Stimulated activated CD8-positive, alpha-beta memory T cell treated with anti-CD3 and anti-CD28 coated beads, Interleukin-12 subunit alpha, Interleukin-12 subunit beta, amount 100 ng/mL, for 4 hours (primary cell): ENCODE measurements at regions not wholly inside any gene's neighbourhood (a gene's known extent, or its start where the extent isn't known, plus 50 kb on each side); places are given as distances from the start of the nearest gene placed in this dataset.
"Not testable (repeated sequence)": the region's sequence is repeated elsewhere in the genome, so short reads cannot be mapped to it uniquely, and the experiment has no call there.

ENCODE experiments used
- DNase-seq: peaks from one replicate; pipeline ENCODE4 v3.0.0-alpha.2; 2020; ENCODE audit warnings: low read depth

DNA sequence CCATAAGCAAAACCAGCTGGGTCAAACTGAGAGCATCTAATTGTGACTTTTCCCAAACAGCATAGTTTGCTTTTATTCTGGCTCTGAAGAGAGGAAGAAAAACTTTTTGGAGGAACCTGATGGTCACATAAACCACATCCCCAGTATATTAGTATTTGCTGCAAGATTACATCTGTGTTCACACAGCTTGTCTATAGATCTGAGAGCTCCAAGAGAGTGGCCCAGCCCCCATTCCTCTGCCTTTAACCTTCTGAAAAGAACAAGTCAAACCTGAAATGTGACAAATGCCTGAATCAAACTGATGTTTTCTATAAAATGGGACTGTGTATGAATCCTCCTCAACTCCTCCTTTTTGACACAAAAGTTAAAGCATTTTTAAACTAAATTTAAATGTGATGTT, 435.2 kb downstream of the ZNF479 start:
- not testable (repeated sequence) for DNase-seq

DNA sequence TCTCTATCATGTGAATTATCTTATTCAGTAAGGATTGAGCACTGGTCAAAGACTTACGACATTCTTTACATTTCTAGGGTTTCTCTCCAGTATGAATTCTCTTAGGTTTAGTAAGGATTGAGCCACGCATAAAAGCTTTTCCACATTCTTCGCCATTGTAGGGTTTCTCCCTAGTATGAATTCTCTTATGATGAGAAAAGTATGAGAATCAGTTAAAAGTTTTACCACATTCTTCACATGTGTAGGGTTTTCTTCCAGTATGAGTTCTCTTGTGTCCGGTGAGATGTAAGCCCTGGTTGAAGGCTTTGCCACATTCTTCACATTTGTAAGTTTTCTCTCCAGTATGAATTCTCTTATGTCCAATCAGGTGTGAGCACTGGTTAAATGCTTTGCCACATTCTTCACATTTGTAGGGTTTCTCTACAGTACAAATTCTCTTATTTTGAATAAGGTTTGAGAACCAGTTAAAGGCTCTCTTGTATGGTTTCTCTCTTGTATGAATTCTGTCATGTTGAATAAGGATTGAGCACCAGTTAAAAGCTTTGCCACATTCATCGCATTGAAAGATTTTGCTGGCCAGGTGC, 445.9 kb downstream of the ZNF479 start:
- DNase-seq = no peak

DNA sequence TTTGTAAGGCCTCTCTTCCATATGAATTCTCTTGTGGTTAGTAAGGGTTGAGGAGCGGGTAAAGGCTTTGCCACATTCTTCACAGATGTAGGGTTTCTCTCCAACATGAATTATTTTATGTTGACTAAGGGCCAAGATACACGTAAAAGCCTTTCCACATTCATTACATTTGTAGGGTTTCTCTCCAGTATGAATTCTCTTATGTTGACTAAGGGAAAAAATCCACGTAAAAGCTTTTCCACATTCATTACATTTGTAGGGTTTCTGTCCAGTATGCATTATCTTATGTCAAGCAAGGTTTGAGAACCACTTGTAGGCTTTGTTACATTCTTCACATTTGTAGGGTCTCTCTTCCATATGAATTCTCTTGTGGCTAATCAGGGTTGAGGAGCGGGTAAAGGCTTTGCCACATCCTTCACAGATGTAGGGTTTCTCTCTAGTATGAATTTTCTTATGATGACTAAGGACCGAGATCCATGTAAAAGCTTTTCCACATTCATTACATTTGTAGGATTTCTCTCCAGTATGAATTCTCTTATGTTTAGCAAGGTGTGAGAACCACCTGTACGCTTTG, 493.0 kb downstream of the ZNF479 start:
- no peak for DNase-seq

DNA sequence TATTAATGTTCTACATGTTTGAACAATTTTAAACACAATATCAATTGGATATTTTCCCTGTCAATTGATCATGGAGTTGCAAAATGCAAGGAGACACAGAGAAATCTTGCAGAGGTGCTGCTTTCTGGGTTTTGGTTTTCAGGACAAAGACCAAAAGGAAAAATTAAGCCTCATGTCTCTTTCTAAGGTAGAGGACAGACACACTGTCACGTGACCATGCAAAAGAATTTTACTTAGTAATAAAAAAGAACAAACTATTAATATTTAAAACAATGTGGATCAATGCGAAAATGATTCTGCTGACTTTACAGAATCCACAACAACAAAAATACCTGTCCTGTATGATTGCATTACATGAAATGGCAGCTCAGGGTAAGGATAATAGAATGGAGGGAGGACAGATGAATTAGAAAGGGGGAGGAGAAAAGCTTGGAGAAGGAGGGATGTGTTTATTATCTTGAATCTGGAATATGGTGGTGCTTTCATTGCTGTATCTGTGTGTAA, 493.7 kb upstream of the NUPR2 start:
- DNase-seq = no peak

DNA sequence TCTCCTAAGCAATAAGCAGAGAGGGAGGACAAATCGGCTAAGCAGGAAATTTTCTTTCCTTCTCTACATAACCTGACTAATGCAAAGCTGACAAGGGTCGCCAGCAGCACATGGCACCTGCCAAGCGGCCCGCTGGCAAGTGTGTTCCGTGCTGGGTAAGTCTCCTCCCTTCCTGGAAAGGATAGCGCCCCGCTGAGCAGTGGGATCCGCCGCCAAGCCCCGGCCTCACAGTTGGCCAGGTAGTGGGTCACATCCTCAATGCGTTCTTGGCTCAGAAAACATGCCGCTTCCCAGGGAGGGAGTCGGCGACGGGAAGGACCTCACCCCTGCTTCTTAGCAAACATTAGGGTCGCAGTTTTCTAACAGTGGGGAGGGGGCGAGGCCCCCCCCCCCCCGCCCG, 488.9 kb upstream of the NUPR2 start:
- no peak for DNase-seq

DNA sequence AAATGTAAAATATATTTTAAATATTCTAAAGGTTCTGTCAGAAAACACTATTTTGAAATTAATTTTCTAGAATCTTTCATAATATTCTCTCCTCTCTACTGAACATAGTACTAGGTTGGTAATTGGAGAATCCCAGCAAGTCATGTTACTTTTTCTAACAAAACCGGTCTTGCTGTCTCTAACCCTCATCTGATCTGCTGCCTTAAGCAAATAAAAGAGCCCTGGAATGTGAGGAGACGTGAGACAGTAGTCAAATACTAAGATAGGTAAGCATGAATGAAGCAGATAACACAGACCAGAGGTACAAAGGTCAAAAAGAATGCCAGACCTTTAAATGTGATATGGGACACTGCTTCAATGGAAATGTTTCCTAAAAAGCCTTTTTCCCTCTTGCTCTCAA, 462.4 kb upstream of the NUPR2 start:
- DNase-seq = no peak

DNA sequence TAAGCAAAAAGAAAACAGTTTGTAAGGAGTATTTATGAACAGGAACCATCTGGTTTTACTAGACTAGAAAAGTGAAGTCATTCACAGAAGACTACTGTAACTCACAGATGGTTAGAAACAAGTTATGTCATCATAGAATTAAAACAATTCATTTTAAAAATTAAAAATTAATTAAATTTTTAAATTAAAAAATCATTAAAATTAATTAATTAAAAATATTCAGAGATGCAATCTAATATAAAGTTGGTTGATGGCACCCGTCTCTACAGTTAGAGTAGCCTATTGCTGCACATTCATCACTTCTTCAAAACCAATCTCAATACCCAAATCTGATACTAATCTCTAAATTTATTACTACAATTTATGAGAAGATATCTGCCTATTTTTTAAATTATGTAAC, 454.8 kb upstream of the NUPR2 start:
- DNase-seq = no peak

DNA sequence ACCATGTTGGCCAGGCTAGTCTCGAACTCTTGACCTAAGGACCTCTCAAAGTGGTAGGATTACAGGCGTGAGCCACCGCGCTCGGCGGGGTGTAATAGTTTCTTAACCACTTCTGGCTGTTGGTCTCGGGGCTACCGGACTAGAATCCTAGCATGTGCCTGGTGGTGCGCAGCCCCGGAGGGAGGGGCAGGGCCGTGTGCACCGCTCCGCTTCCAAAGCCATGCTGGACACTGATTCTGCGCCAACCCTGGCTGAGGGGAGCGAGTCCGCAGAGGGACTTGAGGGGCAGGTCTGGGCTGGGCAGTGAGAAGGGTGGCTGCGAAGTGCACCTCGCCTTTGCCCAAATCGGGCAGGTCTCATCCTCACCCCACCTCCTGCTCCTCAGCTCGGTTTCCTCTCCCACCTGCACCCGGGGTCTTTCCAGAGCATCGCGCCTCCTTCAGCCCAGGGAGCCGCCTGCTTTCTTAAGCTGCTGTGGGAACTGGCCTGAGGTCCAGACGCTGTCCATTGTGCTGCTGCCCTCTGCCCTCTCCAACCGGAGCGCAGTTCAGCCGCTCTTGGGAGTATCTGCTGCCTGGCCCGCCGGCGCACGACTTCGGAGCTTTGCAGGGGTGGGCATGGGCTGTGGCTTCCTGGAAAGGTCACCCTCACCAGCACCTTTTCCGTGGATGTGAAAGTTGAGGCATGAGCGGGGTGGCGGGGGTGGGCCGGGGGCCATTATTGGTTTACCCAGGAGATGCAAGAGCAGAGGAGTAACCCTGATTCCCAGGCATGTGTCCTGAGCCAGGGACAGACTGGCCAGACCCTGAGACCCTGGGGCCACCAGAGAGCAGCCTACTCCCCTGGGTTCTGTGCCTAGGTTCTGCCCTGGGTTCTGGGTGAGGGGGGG, 422.6 kb upstream of the NUPR2 start:
- DNase-seq = no peak

DNA sequence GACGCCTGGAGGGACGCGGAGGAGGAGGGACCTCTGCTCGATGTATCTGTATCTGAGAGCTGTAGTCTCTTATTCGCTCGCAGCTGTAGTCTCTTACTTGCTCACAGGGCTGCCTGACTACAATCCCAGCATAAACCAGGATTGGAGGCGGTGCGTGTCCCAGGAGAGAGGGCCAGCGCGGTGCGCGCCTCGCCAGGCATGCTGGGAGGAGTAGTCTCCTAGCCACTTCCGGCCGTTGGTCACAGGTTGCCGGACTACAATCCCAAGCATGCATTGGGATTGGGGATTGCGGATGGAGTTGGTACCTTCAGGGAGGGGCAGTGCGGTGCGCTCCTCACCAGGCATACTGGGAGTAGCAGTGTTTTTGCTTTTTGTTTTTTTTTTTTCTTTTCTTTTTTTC, 421.7 kb upstream of the NUPR2 start:
- no peak for DNase-seq

DNA sequence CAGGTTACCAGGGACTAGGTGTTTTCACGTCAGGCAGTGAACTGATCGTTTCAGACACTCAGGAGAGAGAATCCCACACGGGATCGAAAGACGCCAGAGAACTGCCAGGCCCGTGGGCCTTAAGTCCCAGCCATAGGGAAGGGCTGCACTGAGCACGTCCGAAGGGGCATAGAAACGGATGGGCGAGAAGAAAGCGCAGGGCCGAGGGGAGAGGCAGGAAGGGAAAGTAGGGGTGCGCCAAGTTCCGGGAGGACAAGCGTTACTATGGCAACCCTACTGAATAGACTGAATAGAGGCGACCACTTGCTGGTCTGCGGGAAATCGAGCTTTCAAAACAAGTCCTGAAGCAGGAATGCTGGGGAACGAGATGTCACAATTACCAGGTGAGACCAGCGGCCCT, 421.3 kb upstream of the NUPR2 start:
- DNase-seq = no peak

DNA sequence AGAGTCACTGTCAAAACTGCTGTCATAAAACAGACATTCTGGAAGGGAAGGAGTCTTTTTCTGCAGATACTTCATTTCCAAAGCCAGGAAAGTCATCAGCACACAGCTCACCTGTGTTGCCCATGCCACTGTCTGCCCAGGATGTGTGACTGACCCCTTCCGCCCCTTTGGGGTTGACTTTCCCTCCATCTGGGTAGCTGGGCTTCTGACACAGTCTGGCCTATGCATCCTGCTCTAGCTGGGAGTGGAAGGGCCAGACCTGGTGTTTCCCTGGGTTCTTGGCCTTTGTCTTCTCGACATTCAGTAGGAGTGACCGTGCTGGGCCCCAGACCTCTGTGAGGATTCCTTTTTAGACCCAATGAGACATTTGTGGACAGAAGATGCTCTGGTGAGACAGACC, 378.9 kb upstream of the NUPR2 start:
- no peak for DNase-seq

DNA sequence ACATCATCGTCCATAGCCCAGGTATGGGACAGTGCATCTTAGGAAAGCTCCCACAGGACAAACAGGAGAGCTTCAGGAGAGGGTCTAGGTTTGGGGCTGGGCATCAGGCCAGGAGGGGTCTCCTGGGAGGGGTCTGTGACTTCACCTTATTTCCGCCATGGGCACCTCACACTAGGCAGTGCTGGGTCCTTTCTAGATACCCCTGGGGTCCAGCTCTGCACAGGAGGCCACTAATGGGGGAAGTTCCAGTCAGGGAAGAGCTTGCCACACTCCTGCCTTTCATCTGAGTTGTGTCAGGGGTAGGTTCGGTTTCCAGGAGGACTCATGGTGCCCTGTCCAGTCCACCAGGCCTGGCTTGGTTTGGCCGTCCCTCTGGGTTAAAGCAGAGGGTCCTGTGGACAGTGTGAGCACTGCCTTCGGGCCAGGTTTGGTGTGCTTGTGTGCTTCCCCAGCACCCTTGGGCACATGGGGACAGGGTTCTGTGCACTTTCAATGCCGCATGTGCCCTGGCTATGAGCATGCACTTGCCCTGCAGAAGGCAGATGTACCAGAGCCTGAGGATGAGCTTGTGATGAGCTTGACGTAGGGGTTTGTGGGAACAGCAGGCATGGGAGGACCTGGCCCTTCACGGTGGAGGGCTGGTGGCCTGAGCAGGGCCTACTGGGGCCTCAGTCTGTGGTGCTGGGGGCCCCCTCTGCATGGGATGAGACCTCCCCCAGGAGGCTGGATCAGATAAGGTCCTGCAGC, 377.7 kb upstream of the NUPR2 start:
- DNase-seq = no peak

DNA sequence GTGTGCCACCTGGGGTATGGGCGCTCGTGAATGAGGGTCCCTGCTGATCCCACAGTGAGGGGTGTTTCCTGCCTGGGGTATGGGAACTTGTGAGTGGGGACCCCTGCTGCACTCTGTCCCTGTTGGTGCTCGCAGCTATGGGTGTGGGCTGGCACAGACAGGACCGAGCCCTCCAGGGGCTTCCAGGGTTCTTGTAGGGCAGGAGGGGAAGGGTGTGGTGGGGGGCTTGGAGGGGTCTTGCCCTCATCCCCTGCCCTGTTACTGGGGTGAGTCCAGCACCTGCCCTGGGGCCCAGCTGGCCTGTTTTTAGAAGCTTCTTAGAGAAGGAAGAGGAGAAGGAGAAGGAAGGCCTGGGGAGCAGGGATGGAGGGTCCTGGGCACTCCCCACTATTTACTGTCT, 377.0 kb upstream of the NUPR2 start:
- DNase-seq = no peak

DNA sequence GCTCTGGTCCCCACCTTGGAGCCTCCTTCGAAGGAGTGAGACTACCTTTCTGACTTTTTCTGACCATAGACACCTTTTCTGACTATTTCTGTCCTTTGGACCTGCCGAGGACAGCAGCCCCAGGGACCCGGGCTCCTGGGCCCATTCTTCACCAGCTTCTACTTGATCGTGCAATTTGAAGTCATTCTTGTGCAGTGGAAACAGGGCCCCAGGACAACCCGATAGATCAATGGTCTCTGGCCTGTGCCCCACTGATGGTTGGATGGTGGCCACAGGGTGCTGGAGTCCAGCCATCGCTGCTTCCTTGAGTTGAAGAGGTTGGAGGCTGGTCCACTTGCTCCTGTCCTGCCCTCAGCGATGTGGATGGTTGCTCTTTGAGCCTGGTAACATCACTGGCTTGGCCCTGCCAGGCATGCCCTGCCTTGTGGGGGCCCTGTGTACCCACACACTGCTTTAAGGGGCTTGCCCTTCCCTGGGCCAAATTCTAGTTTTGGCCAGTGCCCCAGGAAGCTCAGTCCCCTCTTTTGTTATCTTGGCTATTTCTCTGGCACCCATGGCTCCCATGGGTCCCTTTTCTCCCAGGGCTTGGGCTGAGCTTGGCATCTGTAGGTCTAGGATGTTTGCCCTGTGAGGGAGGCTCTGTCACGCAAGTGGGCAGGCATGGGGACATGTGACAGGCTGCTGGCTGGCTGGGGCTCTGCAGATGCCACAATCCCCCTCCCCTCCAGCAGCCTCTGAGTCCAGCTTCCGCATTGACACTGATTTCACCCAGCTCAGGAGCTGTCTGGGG, 375.6 kb upstream of the NUPR2 start:
- no peak for DNase-seq

DNA sequence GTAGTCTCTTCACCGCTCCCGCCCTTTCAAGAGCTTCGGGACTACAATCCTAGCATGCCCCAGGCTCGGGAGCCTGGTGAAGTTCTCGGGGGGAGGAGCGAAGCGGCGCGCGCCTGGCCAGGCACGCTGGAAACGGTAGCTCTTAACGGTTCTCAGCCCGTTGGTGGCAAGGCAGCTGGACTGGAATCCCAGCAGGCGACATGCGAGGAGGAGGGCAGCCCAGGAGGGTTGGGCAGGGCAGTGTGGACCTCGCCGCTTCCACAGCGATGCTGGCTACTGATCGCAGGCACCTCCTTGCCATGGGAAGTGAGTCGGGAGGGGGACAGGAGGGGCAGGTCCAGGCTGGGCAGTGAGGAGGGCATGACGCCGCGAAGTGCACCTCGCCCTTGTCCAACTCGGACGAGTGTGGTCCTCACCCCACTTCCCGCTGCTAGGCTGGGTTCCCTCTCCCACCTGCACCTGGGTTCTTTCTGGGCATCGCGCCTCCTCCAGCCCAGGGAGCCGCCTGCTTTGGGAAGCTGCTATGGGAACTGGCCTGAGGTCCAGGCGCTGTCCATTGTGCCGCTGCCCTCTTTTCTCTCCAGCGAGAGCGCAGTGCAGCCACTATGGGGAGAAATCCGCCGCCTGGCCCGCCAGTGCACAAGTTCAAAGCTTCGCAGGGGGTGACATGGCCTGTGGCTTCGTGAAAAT, 367.8 kb upstream of the NUPR2 start:
- DNase-seq = no peak

DNA sequence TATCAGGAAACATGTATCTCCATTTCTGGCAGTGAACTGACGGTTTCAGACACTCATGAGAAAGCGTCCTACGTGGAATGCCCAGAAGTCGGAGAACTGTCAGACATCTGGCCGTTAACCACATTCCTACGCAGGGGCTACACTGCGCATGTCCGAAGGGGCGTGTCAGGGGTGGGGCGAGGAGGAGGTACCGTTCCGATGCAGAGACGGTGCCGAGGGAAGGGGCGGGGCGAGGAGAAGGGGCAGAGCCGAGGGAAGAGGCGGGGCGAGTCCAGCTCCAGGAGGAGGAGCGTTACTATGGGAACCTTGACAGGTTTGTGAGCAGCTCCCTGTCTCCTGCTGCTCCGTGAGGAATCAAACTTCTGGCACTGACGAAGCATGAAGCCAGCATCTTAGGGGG, 366.9 kb upstream of the NUPR2 start:
- no peak for DNase-seq

DNA sequence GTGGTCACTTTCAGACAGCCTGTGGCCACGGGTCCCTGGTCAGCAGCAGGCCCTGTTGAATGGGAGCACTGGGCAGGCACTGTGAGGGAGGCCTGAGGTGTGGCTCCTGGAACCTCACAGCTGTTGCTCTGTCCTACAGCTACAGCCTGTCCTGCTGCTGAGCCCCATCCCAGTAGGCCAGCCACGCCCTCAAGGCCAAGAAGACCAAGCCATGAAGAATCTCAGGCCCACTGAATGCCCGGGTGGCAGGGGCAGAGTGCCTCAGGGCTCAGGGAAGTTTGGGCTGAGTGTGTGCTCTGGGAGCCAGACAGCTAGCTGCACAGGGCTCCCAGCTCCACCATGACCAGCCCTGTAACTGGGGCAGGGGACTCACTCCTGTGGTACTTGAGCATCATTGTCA, 363.5 kb upstream of the NUPR2 start:
- DNase-seq = no peak

DNA sequence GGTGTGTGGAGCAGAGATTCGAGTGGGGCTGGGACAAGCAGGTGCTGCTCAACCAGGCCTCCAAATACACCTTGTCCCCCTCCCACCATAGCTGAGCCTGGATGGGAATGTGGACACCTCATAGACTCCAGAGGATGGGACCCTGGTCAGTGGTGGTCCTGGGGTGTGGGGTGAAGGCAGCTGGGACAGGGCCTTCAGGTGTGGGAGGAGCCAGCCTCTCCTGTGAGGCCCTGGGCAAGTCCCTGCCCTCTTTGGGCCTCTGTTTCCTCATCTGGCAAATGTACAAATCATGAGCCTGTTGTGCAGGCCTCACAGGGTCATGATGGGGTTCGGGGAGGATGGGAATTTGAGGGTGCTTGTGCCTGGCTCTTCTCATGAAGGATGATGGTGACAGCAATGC, 362.9 kb upstream of the NUPR2 start:
- DNase-seq = no peak

DNA sequence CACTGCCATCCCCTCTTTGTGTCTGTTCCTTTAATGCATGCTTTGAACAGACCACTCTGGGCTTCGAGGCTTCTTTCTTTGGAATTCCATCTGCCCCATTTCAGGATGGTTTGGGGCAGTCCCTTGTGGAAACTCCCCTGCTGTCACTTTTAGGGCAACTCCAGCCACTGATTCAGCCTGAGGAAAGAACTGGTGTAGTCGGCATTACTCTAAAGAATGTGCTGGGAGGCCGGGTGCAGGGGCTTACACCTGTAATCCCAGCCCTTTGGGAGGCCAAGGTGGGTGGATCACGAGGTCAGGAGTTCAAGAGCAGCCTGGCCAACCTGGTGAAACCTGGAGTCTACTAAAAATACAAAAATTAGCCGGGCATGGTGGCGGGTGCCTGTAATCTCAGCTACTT, 358.1 kb upstream of the NUPR2 start:
- DNase-seq = no peak

DNA sequence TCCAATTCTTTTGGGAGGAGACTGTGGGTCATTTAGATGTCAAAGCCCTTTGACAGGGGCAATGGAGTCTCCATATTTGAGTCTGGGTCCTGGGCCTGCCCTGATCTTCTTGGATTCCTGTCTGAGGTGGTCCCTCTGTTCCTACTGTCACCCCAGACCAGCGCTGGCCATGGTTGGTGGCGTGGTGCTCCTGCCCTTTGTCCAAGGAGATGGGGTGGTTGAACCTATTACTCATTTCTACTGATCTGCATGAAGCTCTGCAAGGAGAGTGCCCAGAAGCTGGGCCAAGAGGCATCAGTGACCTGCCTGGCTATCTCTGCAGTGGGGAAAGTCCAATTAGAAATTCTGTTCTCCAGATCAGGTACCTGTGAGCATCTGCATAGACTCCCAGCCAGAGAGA, 355.6 kb upstream of the NUPR2 start:
- no peak for DNase-seq
